ENCODE measurements at regions not wholly inside any gene's neighbourhood (a gene's known extent, or its start where the extent isn't known, plus 50 kb on each side); places are given as distances from the start of the nearest gene placed in this dataset.
"Not testable (repeated sequence)": the region's sequence is repeated elsewhere in the genome, so short reads cannot be mapped to it uniquely, and the experiment has no call there.

- not testable (repeated sequence) for DNase-seq
Measured at GRCh38 chrX:94862470-94862869, 1188.5 kb downstream of the FAM133A start.

- no peak for DNase-seq
Measured at GRCh38 chrX:94871640-94872039, 1197.6 kb downstream of the FAM133A start.

- no peak for DNase-seq
Measured at GRCh38 chrX:94901849-94902248, 1227.8 kb downstream of the FAM133A start.

- DNase-seq = no peak
Measured at GRCh38 chrX:94908171-94908570, 1234.2 kb downstream of the FAM133A start.

GRCh38 chrX:94908648-94909047, 1234.6 kb downstream of the FAM133A start:
- no peak for DNase-seq

DNA sequence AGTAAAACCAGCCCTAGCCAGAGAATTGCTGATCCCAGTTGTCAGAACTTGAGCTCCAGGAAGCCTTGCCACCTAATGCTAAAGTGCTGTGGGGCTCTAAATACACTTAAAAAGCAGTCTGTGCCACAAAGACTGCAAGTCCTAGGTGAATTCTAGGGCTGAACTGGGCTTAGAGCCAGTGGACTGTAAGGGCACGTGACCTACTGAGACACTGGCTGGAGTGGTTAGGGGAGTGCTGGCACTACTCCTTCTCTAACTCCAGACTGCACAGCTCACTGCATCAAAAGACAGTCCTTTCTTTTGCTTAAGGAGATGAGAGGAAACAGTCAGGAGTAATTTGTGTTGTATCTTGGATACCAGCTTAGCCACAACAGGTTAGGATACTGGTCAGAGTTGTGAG, 1240.2 kb downstream of the FAM133A start:
- no peak for DNase-seq

DNA sequence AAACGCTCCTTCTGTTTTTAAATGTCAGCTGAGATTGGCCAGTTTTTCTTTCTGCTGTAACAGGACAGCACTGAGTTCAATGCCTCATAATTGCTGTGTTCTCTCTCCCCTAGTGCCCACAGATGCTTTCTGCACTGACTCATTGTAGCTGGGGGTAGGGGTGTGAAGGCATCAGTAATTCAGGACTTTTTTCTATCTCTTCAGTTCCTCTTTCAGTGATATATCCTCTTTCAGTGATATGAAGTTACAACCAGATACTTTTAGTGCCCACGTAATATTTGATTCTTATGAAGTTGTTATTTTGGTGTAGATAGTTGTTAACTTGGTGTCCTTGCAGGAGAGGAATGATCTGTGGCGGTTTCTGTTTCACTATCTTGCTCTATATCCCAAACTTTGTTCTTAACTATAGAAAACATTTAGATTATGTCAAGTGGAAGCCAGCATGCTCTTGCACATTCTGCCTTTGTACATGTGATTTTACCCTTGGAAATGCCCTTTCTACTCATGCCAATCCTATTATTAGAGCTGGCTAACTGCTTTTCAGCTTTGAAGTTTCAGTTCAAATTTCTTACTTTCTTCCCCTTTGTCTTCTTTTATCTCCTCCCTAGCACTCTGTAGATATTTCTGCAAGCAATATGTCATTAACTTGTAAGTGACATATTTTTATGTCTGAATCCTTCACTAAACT, 1258.4 kb downstream of the FAM133A start:
- DNase-seq = no peak

DNA sequence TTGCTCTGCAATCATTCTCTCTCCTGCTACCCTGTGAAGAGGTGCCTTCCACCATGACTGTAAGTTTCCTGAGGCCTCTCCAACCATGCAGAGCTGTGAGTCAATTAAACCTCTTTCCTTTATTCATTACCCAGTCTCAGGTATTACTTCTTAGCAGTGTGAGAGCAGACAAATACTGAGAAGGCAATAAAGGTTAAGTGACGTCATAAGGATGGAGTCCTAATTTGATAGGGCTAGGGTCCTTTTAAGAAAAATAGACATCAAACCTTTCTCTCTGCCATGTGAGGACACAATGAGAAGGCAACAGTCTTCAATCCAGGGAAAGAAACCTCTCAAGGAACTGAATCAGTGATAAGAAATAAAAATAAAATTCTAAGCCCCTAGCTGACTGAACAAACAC, 1262.7 kb downstream of the FAM133A start:
- no peak for DNase-seq

- DNase-seq = no peak
Measured at GRCh38 chrX:94937491-94937890, 1263.5 kb downstream of the FAM133A start.

DNA sequence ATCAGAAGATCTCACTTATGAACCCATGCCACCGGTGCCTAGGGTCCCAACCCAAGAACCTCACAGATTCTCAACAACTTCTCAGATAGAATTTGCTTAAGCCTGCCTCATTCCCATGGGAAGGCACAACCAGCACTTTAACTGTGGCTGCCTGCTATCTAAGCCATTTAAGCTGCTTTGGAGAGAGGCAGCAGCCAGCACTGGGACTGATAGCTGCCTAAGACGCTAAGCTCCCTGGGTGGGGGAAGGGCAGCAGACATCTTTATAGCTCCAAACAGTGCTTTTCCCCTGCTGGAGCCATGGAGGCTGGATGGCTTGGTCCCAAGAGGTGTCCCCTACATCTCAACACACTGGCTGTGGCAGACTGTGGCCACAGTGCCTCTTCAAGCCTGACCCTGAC, 1268.6 kb downstream of the FAM133A start:
- no peak for DNase-seq

DNA sequence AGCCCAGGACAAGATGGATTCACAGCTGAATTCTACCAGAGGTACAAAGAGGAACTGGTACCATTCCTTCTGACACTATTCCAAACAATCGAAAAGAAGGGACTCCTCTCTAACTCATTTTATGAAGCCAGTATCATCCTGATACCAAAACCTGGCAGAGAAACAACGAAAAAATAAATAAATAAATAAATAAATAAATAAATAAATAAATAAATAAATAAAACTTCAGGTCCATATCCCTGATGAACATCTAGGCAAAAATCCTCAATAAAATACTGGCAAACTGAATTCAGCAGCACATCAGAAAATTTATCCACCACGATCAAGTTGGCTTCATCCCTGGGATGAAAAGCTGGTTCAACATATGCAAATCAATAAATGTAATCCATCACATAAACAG, 1272.1 kb downstream of the FAM133A start:
- not testable (repeated sequence) for DNase-seq

DNA sequence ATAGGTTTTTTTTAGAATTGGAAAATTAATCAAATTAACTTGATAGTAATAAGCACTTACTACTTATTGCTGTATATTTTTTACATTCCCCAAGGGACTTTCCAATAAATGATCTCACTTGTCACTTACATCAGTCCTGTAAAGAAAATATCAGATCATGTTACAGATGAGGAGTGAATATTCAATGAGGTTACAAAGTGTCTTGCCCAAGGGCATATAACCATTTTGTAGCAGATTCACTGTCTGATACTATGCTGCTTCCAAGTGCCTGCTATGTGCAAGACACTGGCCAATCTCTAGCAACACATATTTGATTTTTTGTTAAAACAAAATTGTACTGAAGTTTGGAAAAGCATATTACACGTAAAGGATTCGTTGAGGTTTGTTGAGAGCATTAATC, 1287.7 kb downstream of the FAM133A start:
- no peak for DNase-seq

DNA sequence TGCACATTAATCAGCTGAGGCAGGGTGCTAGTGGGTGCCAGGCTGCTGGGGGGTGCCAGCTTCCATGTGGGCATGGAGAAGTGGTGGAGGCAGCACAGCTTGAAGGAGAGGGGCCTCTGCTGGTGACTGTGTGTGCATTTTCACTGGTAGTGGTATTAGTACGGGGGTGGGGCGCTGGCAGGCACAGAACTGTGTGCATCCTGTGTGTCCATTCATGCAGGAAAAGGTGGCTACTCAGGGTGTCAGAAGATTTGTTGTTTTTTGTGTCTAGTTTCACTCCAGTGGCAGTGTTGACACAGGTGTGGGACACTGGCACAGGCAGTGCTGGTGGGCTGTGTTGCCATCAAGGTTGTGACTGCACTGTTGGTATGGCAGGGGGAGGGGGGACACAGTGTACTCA, 1303.6 kb downstream of the FAM133A start:
- DNase-seq = no peak

- DNase-seq = no peak
Measured at GRCh38 chrX:94977986-94978385, 1304.0 kb downstream of the FAM133A start.
